Mononuclear cell (primary cell): ENCODE measurements at regions not wholly inside any gene's neighbourhood (a gene's known extent, or its start where the extent isn't known, plus 50 kb on each side); places are given as distances from the start of the nearest gene placed in this dataset.
A peak's percentile ranks its signal among the peaks of the same experiment; 100 is the strongest.
"Not testable (repeated sequence)": the region's sequence is repeated elsewhere in the genome, so short reads cannot be mapped to it uniquely, and the experiment has no call there.

Experiments
- H3K27me3 ChIP-seq: 2 replicates; pipeline ENCODE4 v1.6.0; 2011; ENCODE audit warnings: low read length, control low read depth; ENCODE audit not compliant: insufficient read depth
- H3K4me1 ChIP-seq: 2 replicates; pipeline ENCODE4 v1.5.1; 2011; ENCODE audit warnings: mild to moderate bottlenecking, low read length, control low read depth; ENCODE audit not compliant: insufficient read depth
- H3K4me3 ChIP-seq: 2 replicates; pipeline ENCODE4 v1.5.1; 2011; ENCODE audit warnings: mild to moderate bottlenecking, low read length, moderate library complexity
- H3K9me3 ChIP-seq: 2 replicates; pipeline ENCODE4 v1.5.1; 2011; ENCODE audit warnings: low read depth, mild to moderate bottlenecking, control low read depth, low read length

GRCh38 chr5:62214701-62215100 is 91.3 kb upstream of the KIF2A start:
- H3K4me3 ChIP-seq = no peak overlapping the region
- peaks cover 8% of the 10 kb centered on the region for H3K27me3 ChIP-seq
- H3K9me3 ChIP-seq = no peaks in the 10 kb centered on the region
- no peaks in the 10 kb centered on the region for H3K4me1 ChIP-seq

GRCh38 chr5:62216603-62217002 is 89.4 kb upstream of the KIF2A start:
- not testable (repeated sequence) for H3K4me1 ChIP-seq, H3K9me3 ChIP-seq, H3K4me3 ChIP-seq, H3K27me3 ChIP-seq

DNA sequence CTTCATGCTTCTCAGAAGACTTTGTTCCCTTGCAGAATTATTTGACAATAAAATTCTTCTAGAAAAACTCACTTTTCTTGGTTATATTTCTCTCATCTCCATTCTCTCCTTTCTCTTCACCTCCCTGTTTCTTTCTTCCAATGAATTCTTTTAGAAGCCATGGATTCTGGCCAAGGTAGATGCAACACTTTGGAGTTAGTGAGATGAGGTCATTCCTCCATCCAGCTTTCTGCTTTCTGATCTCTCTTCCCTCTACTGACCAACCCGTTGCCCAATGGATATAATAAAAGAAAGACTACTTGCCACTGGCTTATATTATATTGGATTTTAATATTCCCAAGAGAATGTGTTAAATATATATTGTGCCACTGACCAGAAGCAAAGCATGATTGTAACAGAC is 88.9 kb upstream of the KIF2A start:
- not testable (repeated sequence) for H3K4me3 ChIP-seq, H3K4me1 ChIP-seq, H3K27me3 ChIP-seq, H3K9me3 ChIP-seq

- H3K9me3 ChIP-seq, H3K27me3 ChIP-seq, H3K4me3 ChIP-seq, H3K4me1 ChIP-seq: not testable (repeated sequence)
Observed at GRCh38 chr5:62218860-62219259, 87.1 kb upstream of the KIF2A start.

- not testable (repeated sequence) for H3K27me3 ChIP-seq, H3K4me3 ChIP-seq, H3K9me3 ChIP-seq
- peaks cover 10% of the 10 kb centered on the region for H3K4me1 ChIP-seq
Observed at GRCh38 chr5:62221881-62222280, 84.1 kb upstream of the KIF2A start.

DNA sequence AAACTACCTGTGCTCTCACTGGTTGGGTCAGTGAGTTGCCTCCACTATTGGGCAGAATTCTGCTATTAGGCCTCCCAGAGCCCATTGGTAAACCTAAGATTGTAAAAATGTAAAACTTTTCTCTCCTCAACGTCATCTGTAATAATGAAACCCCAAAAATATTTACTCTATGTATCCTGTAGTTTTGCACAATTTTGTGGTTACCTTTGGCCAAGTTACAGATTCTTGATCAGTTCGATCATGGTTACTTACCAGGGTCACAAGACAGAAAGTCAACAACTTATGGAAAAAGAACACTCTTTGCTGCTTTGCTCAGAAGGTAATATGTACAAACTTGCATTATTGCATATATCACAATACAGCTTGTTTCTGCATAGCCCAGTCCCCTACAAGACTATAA is 83.7 kb upstream of the KIF2A start:
- H3K9me3 ChIP-seq, H3K4me3 ChIP-seq, H3K27me3 ChIP-seq: not testable (repeated sequence)

GRCh38 chr5:62223312-62223670 is 82.7 kb upstream of the KIF2A start:
- H3K27me3 ChIP-seq, H3K9me3 ChIP-seq: not testable (repeated sequence)
- H3K4me1 ChIP-seq = peaks cover 10% of the 10 kb centered on the region
- H3K4me3 ChIP-seq = peak overlapping the region; percentile 25

More for the DNA sequence above, 83.7 kb upstream of the KIF2A start:
- peaks cover 10% of the 10 kb centered on the region for H3K4me1 ChIP-seq

- H3K27me3 ChIP-seq, H3K4me3 ChIP-seq, H3K9me3 ChIP-seq: not testable (repeated sequence)
- H3K4me1 ChIP-seq = peaks cover 10% of the 10 kb centered on the region
Observed at GRCh38 chr5:62224987-62225601, 80.9 kb upstream of the KIF2A start.

GRCh38 chr5:62230876-62231388 is 75.1 kb upstream of the KIF2A start:
- H3K4me1 ChIP-seq = not testable (repeated sequence)

GRCh38 chr5:62231576-62231975 is 74.4 kb upstream of the KIF2A start:
- no peaks in the 10 kb centered on the region for H3K27me3 ChIP-seq
- H3K4me3 ChIP-seq = no peak overlapping the region
- no peaks in the 10 kb centered on the region for H3K9me3 ChIP-seq
- H3K4me1 ChIP-seq = peaks cover 8% of the 10 kb centered on the region

More at GRCh38 chr5:62230876-62231388, 75.1 kb upstream of the KIF2A start:
- not testable (repeated sequence) for H3K4me3 ChIP-seq, H3K9me3 ChIP-seq, H3K27me3 ChIP-seq

GRCh38 chr5:62232218-62232617 is 73.8 kb upstream of the KIF2A start:
- not testable (repeated sequence) for H3K9me3 ChIP-seq, H3K27me3 ChIP-seq, H3K4me1 ChIP-seq, H3K4me3 ChIP-seq

GRCh38 chr5:62233083-62234046 is 72.6 kb upstream of the KIF2A start:
- H3K27me3 ChIP-seq, H3K4me1 ChIP-seq, H3K9me3 ChIP-seq, H3K4me3 ChIP-seq: not testable (repeated sequence)

- H3K4me3 ChIP-seq, H3K9me3 ChIP-seq, H3K4me1 ChIP-seq, H3K27me3 ChIP-seq: not testable (repeated sequence)
Observed at GRCh38 chr5:62236593-62236992, 69.4 kb upstream of the KIF2A start.

GRCh38 chr5:62237944-62238343 is 68.1 kb upstream of the KIF2A start:
- H3K4me1 ChIP-seq = not testable (repeated sequence)

DNA sequence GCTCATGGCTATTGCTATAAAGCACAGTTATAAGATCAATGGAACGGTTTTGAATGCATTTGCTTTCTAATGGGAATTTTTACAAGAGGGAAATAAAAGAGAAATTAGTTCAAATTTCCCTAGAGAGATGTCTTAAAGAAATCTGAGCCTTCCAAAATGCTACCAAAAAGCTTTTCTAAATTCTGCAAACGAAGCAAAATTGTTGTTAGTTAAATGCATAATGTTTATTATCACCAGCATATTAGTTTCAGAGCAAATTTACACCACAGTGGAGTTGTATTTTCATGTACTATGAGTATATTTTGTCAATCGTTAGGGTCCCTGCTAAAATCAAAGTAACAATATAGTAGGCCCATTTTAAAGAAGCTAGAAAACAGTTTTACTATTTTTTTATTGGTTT is 67.4 kb upstream of the KIF2A start:
- not testable (repeated sequence) for H3K4me1 ChIP-seq, H3K27me3 ChIP-seq, H3K4me3 ChIP-seq, H3K9me3 ChIP-seq

More at GRCh38 chr5:62237944-62238343, 68.1 kb upstream of the KIF2A start:
- not testable (repeated sequence) for H3K4me3 ChIP-seq, H3K9me3 ChIP-seq, H3K27me3 ChIP-seq

GRCh38 chr5:62240494-62240893 is 65.5 kb upstream of the KIF2A start:
- not testable (repeated sequence) for H3K9me3 ChIP-seq, H3K27me3 ChIP-seq, H3K4me3 ChIP-seq, H3K4me1 ChIP-seq
